ENCODE measurements at regions not wholly inside any gene's neighbourhood (a gene's known extent, or its start where the extent isn't known, plus 50 kb on each side); places are given as distances from the start of the nearest gene placed in this dataset.

- TF ChIP-seq CTCF (IDR thresholded peaks at IDR 0.05) (no peak), POLR2A (IDR thresholded peaks at IDR 0.05) (no peak), POLR2AphosphoS5 (IDR thresholded peaks at IDR 0.05; ENCODE audit: insufficient read depth in 1 of 2, low read depth in 1 of 2) (no peak)
Observed at GRCh38 chr18:61756244-61756643, 136.6 kb downstream of the RNF152 start.

Data from vagina (tissue), 2 donors.